ENCODE measurements at regions not wholly inside any gene's neighbourhood (a gene's known extent, or its start where the extent isn't known, plus 50 kb on each side); places are given as distances from the start of the nearest gene placed in this dataset.

- CTCF ChIA-PET: no interaction called here
- H3K4me1 Mint-ChIP-seq (ENCODE audit: low read depth): no peaks in the 10 kb centered on the region
- no peak overlapping the region for H3K27ac Mint-ChIP-seq
- no peaks in the 10 kb centered on the region for H3K36me3 Mint-ChIP-seq (ENCODE audit: low read depth)
- no peaks in the 10 kb centered on the region for H3K9me3 Mint-ChIP-seq
- H3K27me3 Mint-ChIP-seq (ENCODE audit: low read depth): no peaks in the 10 kb centered on the region
- no peak overlapping the region for H3K4me3 Mint-ChIP-seq
- no peak for DNase-seq
- intact Hi-C loops (cut with micrococcal nuclease): no loop called here
Observed at GRCh38 chr5:173452119-173452905, 124.1 kb upstream of the STC2 start.

GRCh38 chr5:173451651-173452050, 123.4 kb upstream of the STC2 start:
- Mint-ChIP-seq H3K4me1 (ENCODE audit: low read depth) (no peaks in the 10 kb centered on the region), H3K27me3 (ENCODE audit: low read depth) (no peaks in the 10 kb centered on the region), H3K36me3 (ENCODE audit: low read depth) (no peaks in the 10 kb centered on the region), H3K27ac (no peak overlapping the region), H3K9me3 (no peaks in the 10 kb centered on the region), H3K4me3 (no peak overlapping the region)
- intact Hi-C loops (cut with micrococcal nuclease): loop anchor here (1.0 kb wide), 1 partner anchor 122 kb away; no protein-coding TSS in a partner anchor
- CTCF ChIA-PET: interaction anchor here (0.6 to 0.9 kb wide), 2 partner anchors 121 to 1365 kb away, joined by 4 to 5 read pairs; no protein-coding TSS in a partner anchor
- DNase-seq: no peak

DNA sequence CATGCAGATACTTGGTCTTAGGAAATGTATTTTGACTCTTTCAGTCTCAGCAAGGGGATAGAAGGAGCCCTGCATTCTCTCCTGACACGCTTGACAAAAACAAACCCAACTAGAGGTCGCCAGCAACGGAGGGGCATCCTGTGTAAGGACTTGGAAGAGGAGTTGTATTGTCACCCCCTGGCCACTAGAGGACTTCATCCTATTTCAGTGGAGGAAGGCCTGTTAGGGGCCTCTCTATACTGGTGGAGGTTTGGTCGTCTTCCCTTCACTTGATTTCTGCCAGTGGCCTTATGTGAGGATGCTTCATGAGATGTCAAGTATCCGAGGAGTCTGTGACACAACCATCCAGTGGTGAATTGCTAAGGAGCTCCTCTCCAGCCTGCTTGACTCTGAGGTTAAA, 122.8 kb upstream of the STC2 start:
- H3K9me3 Mint-ChIP-seq: no peaks in the 10 kb centered on the region
- CTCF ChIA-PET: interaction anchor here (0.6 to 0.9 kb wide), 2 partner anchors 122 to 1366 kb away, joined by 4 to 5 read pairs; no protein-coding TSS in a partner anchor
- intact Hi-C loops (cut with micrococcal nuclease): loop anchor here (1.0 kb wide), 1 partner anchor 122 kb away; no protein-coding TSS in a partner anchor
- H3K36me3 Mint-ChIP-seq (ENCODE audit: low read depth): no peaks in the 10 kb centered on the region
- peak; percentile 13 for DNase-seq
- H3K4me1 Mint-ChIP-seq (ENCODE audit: low read depth): no peaks in the 10 kb centered on the region
- no peak overlapping the region for H3K4me3 Mint-ChIP-seq
- H3K27me3 Mint-ChIP-seq (ENCODE audit: low read depth): no peaks in the 10 kb centered on the region
- no peak overlapping the region for H3K27ac Mint-ChIP-seq

DNA sequence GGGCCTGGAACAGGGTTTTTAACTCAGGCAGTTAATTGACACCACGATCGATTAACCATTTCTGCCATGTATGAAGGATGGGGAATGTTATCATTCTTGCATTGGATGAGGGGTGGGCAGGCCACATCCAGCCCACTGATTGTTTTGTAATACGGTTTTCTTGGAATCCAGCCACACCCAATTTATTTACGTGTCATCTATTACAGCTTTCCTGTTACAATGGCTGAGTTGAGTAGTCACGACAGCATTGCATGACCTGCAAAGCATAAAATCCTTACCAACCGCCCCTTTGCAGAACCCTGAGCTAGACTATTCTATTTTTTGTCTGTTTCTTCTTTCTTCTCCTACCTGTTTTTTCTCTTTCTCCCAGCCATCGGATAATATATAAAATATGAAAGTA, 122.0 kb upstream of the STC2 start:
- intact Hi-C loops (cut with micrococcal nuclease): no loop called here
- H3K4me1 Mint-ChIP-seq (ENCODE audit: low read depth): no peaks in the 10 kb centered on the region
- H3K9me3 Mint-ChIP-seq: no peaks in the 10 kb centered on the region
- CTCF ChIA-PET: interaction anchor here (0.8 kb wide), 1 partner anchor 21 kb away, joined by 3 read pairs; no protein-coding TSS in a partner anchor
- H3K4me3 Mint-ChIP-seq: no peak overlapping the region
- H3K27me3 Mint-ChIP-seq (ENCODE audit: low read depth): no peaks in the 10 kb centered on the region
- no peak overlapping the region for H3K27ac Mint-ChIP-seq
- DNase-seq: no peak
- no peaks in the 10 kb centered on the region for H3K36me3 Mint-ChIP-seq (ENCODE audit: low read depth)

DNA sequence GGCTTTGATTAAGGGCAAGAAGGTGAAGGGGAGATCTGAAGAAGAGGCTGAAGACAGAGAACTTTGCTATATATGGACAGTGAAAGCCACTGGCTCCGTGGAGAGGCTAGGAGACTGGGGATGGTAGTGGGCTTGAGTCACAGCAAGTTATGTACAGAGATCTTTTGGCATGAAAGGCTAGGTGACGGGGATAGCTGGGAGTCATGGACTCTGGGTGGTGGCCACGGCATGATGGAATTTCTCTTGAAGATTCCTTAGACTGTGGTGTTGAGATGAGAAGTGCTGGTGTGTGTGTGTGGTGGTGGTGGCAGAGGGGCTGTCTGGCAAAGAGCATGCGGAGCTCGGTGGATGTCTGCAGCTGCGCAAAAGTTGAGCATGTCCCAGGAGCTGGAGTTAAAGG, 120.6 kb upstream of the STC2 start:
- no peaks in the 10 kb centered on the region for H3K4me1 Mint-ChIP-seq (ENCODE audit: low read depth)
- no peaks in the 10 kb centered on the region for H3K36me3 Mint-ChIP-seq (ENCODE audit: low read depth)
- H3K27me3 Mint-ChIP-seq (ENCODE audit: low read depth): no peaks in the 10 kb centered on the region
- intact Hi-C loops (cut with micrococcal nuclease): no loop called here
- DNase-seq: no peak
- no peak overlapping the region for H3K4me3 Mint-ChIP-seq
- no peak overlapping the region for H3K27ac Mint-ChIP-seq
- no peaks in the 10 kb centered on the region for H3K9me3 Mint-ChIP-seq
- CTCF ChIA-PET: no interaction called here

- peaks cover 13% of the 10 kb centered on the region for H3K27me3 Mint-ChIP-seq (ENCODE audit: low read depth)
- CTCF ChIA-PET: no interaction called here
- intact Hi-C loops (cut with micrococcal nuclease): no loop called here
- H3K36me3 Mint-ChIP-seq (ENCODE audit: low read depth): no peaks in the 10 kb centered on the region
- no peak overlapping the region for H3K27ac Mint-ChIP-seq
- H3K9me3 Mint-ChIP-seq: no peaks in the 10 kb centered on the region
- DNase-seq: no peak
- no peaks in the 10 kb centered on the region for H3K4me1 Mint-ChIP-seq (ENCODE audit: low read depth)
- H3K4me3 Mint-ChIP-seq: no peak overlapping the region
Observed at GRCh38 chr5:173443971-173444370, 115.8 kb upstream of the STC2 start.

GRCh38 chr5:173441053-173441628, 112.9 kb upstream of the STC2 start:
- no peak for DNase-seq
- CTCF ChIA-PET: interaction anchor here (0.6 kb wide), 1 partner anchor 1246 kb away, joined by 3 read pairs; no protein-coding TSS in a partner anchor
- Mint-ChIP-seq H3K4me3 (no peak overlapping the region), H3K27ac (no peak overlapping the region), H3K27me3 (ENCODE audit: low read depth) (peaks cover 15% of the 10 kb centered on the region), H3K9me3 (no peaks in the 10 kb centered on the region), H3K36me3 (ENCODE audit: low read depth) (no peaks in the 10 kb centered on the region), H3K4me1 (ENCODE audit: low read depth) (no peaks in the 10 kb centered on the region)
- intact Hi-C loops (cut with micrococcal nuclease): no loop called here

GRCh38 chr5:173438951-173439350, 110.7 kb upstream of the STC2 start:
- Mint-ChIP-seq H3K36me3 (ENCODE audit: low read depth) (no peaks in the 10 kb centered on the region), H3K27ac (no peak overlapping the region), H3K27me3 (ENCODE audit: low read depth) (peaks cover 18% of the 10 kb centered on the region), H3K9me3 (no peaks in the 10 kb centered on the region), H3K4me1 (ENCODE audit: low read depth) (no peaks in the 10 kb centered on the region), H3K4me3 (no peak overlapping the region)
- CTCF ChIA-PET: no interaction called here
- intact Hi-C loops (cut with micrococcal nuclease): no loop called here
- no peak for DNase-seq

GRCh38 chr5:173435447-173435846, 107.2 kb upstream of the STC2 start:
- CTCF ChIA-PET: no interaction called here
- no peaks in the 10 kb centered on the region for H3K4me1 Mint-ChIP-seq (ENCODE audit: low read depth)
- peaks cover 12% of the 10 kb centered on the region for H3K27me3 Mint-ChIP-seq (ENCODE audit: low read depth)
- H3K4me3 Mint-ChIP-seq: no peak overlapping the region
- intact Hi-C loops (cut with micrococcal nuclease): no loop called here
- H3K9me3 Mint-ChIP-seq: no peaks in the 10 kb centered on the region
- H3K36me3 Mint-ChIP-seq (ENCODE audit: low read depth): no peaks in the 10 kb centered on the region
- H3K27ac Mint-ChIP-seq: no peak overlapping the region
- no peak for DNase-seq

- intact Hi-C loops (cut with micrococcal nuclease): no loop called here
- Mint-ChIP-seq H3K4me3 (no peak overlapping the region), H3K9me3 (no peaks in the 10 kb centered on the region), H3K27me3 (ENCODE audit: low read depth) (peaks cover 10% of the 10 kb centered on the region), H3K36me3 (ENCODE audit: low read depth) (no peaks in the 10 kb centered on the region), H3K4me1 (ENCODE audit: low read depth) (no peaks in the 10 kb centered on the region), H3K27ac (no peak overlapping the region)
- CTCF ChIA-PET: no interaction called here
- DNase-seq: no peak
Observed at GRCh38 chr5:173434270-173434669, 106.1 kb upstream of the STC2 start.

- DNase-seq: no peak
- Mint-ChIP-seq H3K9me3 (no peaks in the 10 kb centered on the region), H3K27me3 (ENCODE audit: low read depth) (peaks cover 8% of the 10 kb centered on the region), H3K4me1 (ENCODE audit: low read depth) (no peaks in the 10 kb centered on the region), H3K36me3 (ENCODE audit: low read depth) (no peaks in the 10 kb centered on the region), H3K4me3 (no peak overlapping the region), H3K27ac (no peak overlapping the region)
- CTCF ChIA-PET: no interaction called here
- intact Hi-C loops (cut with micrococcal nuclease): no loop called here
Observed at GRCh38 chr5:173430394-173430793, 102.2 kb upstream of the STC2 start.

DNA sequence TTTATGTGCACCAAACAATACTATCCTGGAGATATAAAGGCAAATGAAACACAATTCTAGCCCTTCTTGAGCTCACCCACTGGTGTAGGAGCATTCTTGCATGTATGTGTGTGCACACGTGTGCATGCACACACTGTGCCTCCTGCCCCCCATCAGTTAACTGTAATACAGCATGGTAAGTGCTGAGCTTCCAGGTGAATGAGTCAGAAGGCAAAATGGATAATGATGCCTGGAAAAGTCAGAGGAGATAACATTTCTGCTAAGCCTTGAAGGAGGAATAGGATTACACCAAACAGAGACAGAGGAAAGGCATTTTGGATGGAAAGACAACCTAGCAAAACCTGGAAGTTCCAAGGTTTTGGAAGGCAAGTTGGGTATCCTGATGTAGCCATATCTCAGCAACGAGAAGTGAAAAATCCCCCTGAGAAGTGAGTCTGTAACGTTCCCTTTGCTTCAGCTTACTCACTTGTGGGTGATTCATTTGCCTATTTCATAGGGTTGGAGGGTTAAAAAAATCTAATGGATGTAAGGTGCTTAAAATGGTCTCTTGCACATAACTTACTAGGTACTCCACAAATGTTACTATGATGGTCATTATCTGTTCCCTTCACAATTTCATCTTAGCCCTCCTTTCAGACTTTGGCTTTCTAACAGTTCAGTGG, 101.4 kb upstream of the STC2 start:
- intact Hi-C loops (cut with micrococcal nuclease): no loop called here
- no peaks in the 10 kb centered on the region for H3K36me3 Mint-ChIP-seq (ENCODE audit: low read depth)
- CTCF ChIA-PET: interaction anchor here (1.0 kb wide), 1 partner anchor 21 kb away, joined by 3 read pairs; no protein-coding TSS in a partner anchor

More for the DNA sequence above, 101.4 kb upstream of the STC2 start:
- Mint-ChIP-seq H3K4me1 (ENCODE audit: low read depth) (no peaks in the 10 kb centered on the region), H3K27ac (no peak overlapping the region), H3K27me3 (ENCODE audit: low read depth) (peaks cover 8% of the 10 kb centered on the region), H3K9me3 (peaks cover 1% of the 10 kb centered on the region), H3K4me3 (no peak overlapping the region)
- no peak for DNase-seq
